ENCODE measurements at regions not wholly inside any gene's neighbourhood (a gene's known extent, or its start where the extent isn't known, plus 50 kb on each side); places are given as distances from the start of the nearest gene placed in this dataset.

- Mint-ChIP-seq H3K4me1 (ENCODE audit: low read depth) (no peaks in the 10 kb centered on the region), H3K27ac (no peak overlapping the region), H3K9me3 (peaks cover 19% of the 10 kb centered on the region), H3K4me3 (no peak overlapping the region), H3K27me3 (ENCODE audit: low read depth) (no peaks in the 10 kb centered on the region), H3K36me3 (ENCODE audit: low read depth) (no peaks in the 10 kb centered on the region)
- intact Hi-C loops (cut with micrococcal nuclease) = no loop called here
- CTCF ChIA-PET = interaction anchor here (0.5 to 1.4 kb wide), 2 partner anchors 9 to 62 kb away, joined by 3 to 4 read pairs; no protein-coding TSS in a partner anchor
- no peak for DNase-seq
Observed at GRCh38 chr4:81526706-81527105, 55.0 kb upstream of the RASGEF1B start.

- peaks cover 15% of the 10 kb centered on the region for H3K9me3 Mint-ChIP-seq
- no peak overlapping the region for H3K4me3 Mint-ChIP-seq
- no peak for DNase-seq
- H3K27me3 Mint-ChIP-seq (ENCODE audit: low read depth) = no peaks in the 10 kb centered on the region
- no peaks in the 10 kb centered on the region for H3K36me3 Mint-ChIP-seq (ENCODE audit: low read depth)
- intact Hi-C loops (cut with micrococcal nuclease) = no loop called here
- CTCF ChIA-PET = interaction anchor here (1.0 kb wide), 1 partner anchor 24 kb away, joined by 3 read pairs; no protein-coding TSS in a partner anchor
- H3K4me1 Mint-ChIP-seq (ENCODE audit: low read depth) = no peaks in the 10 kb centered on the region
- no peak overlapping the region for H3K27ac Mint-ChIP-seq
Observed at GRCh38 chr4:81523672-81524327, 52.1 kb upstream of the RASGEF1B start.

- Mint-ChIP-seq H3K27ac (no peak overlapping the region), H3K4me1 (ENCODE audit: low read depth) (no peaks in the 10 kb centered on the region), H3K27me3 (ENCODE audit: low read depth) (no peaks in the 10 kb centered on the region), H3K36me3 (ENCODE audit: low read depth) (no peaks in the 10 kb centered on the region), H3K4me3 (no peak overlapping the region), H3K9me3 (peaks cover 7% of the 10 kb centered on the region)
- no peak for DNase-seq
- intact Hi-C loops (cut with micrococcal nuclease) = no loop called here
- CTCF ChIA-PET = interaction anchor here (0.6 to 1.0 kb wide), 2 partner anchors 23 to 56 kb away, joined by 3 read pairs; no protein-coding TSS in a partner anchor
Observed at GRCh38 chr4:81522711-81523110, 51.0 kb upstream of the RASGEF1B start.

DNA sequence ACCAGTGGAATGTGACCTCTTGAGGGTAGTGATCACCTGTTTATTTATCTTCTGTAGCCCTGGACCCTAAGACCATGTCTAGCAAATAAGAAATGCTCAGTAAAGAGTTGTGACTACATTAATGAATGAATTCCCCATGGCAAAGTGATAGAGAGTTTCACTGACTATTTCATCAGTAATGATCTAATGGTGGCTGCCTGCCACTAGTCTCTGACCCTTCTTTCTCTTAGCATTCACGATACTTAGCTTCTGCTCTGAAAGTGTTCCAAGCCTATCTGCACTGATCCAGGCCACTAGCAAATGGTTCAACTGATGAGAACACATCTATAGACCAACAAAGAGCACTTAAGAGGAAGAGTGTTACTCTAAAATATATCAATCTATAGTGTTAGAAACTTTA is 50.0 kb upstream of the RASGEF1B start:
- H3K9me3 Mint-ChIP-seq = peaks cover 4% of the 10 kb centered on the region
- H3K4me1 Mint-ChIP-seq (ENCODE audit: low read depth) = no peaks in the 10 kb centered on the region
- H3K27ac Mint-ChIP-seq = no peak overlapping the region
- intact Hi-C loops (cut with micrococcal nuclease) = no loop called here
- H3K4me3 Mint-ChIP-seq = no peak overlapping the region
- H3K36me3 Mint-ChIP-seq (ENCODE audit: low read depth) = no peaks in the 10 kb centered on the region
- H3K27me3 Mint-ChIP-seq (ENCODE audit: low read depth) = no peaks in the 10 kb centered on the region
- CTCF ChIA-PET = no interaction called here
- DNase-seq = no peak

All from activated naive CD4-positive, alpha-beta T cell treated with anti-CD3 and anti-CD28 coated beads for 36 hours (primary cell).